T-helper 2 cell treated with Interferon-gamma antibody and Interleukin-4, amounts not matched to agents 5 μg/mL and 100 μg/mL, for 36 hours (primary cell): ENCODE measurements at regions not wholly inside any gene's neighbourhood (a gene's known extent, or its start where the extent isn't known, plus 50 kb on each side); places are given as distances from the start of the nearest gene placed in this dataset.
"Not testable (repeated sequence)": the region's sequence is repeated elsewhere in the genome, so short reads cannot be mapped to it uniquely, and the experiment has no call there.

Experiments
- DNase-seq: peaks from one replicate; pipeline ENCODE4 v3.0.0; 2021; ENCODE audit warnings: low spot score
- H3K27ac Mint-ChIP-seq: one replicate; pipeline ENCODE4 v1.8.0; 2021; ENCODE audit warnings: mild to moderate bottlenecking, mixed read lengths
- H3K27me3 Mint-ChIP-seq: one replicate; pipeline ENCODE4 v1.8.0; 2021; ENCODE audit warnings: low read depth, mixed read lengths
- H3K36me3 Mint-ChIP-seq: one replicate; pipeline ENCODE4 v1.8.0; 2021; ENCODE audit warnings: low read depth, mixed read lengths
- H3K4me1 Mint-ChIP-seq: one replicate; pipeline ENCODE4 v1.8.0; 2021; ENCODE audit warnings: low read depth, mixed read lengths
- H3K4me3 Mint-ChIP-seq: one replicate; pipeline ENCODE4 v1.8.0; 2022; ENCODE audit warnings: mild to moderate bottlenecking, moderate library complexity, mixed read lengths
- H3K9me3 Mint-ChIP-seq: one replicate; pipeline ENCODE4 v1.8.0; 2021; ENCODE audit warnings: mixed read lengths

- Mint-ChIP-seq H3K36me3 (no peaks in the 10 kb centered on the region), H3K27me3 (peaks cover 20% of the 10 kb centered on the region), H3K27ac (no peak overlapping the region), H3K4me1 (no peaks in the 10 kb centered on the region), H3K9me3 (no peaks in the 10 kb centered on the region), H3K4me3 (no peak overlapping the region)
- DNase-seq, result no peak
These were observed 130.7 kb upstream of the TSC22D2 start for GRCh38 chr3:150277444-150277843.

GRCh38 chr3:150275941-150276340 lies 132.2 kb upstream of the TSC22D2 start:
- peaks cover 12% of the 10 kb centered on the region for H3K27me3 Mint-ChIP-seq
- no peak overlapping the region for H3K27ac Mint-ChIP-seq
- no peaks in the 10 kb centered on the region for H3K36me3 Mint-ChIP-seq
- no peaks in the 10 kb centered on the region for H3K9me3 Mint-ChIP-seq
- no peak for DNase-seq
- no peak overlapping the region for H3K4me3 Mint-ChIP-seq
- no peaks in the 10 kb centered on the region for H3K4me1 Mint-ChIP-seq

GRCh38 chr3:150274372-150274771 lies 133.7 kb upstream of the TSC22D2 start:
- H3K4me1 Mint-ChIP-seq, result no peaks in the 10 kb centered on the region
- H3K27ac Mint-ChIP-seq, result no peak overlapping the region
- H3K4me3 Mint-ChIP-seq, result no peak overlapping the region
- no peaks in the 10 kb centered on the region for H3K36me3 Mint-ChIP-seq
- no peak for DNase-seq
- H3K9me3 Mint-ChIP-seq, result no peaks in the 10 kb centered on the region
- peaks cover 13% of the 10 kb centered on the region for H3K27me3 Mint-ChIP-seq

GRCh38 chr3:150273396-150273795 lies 134.7 kb upstream of the TSC22D2 start:
- Mint-ChIP-seq H3K4me1 (no peaks in the 10 kb centered on the region), H3K9me3 (no peaks in the 10 kb centered on the region), H3K4me3 (no peak overlapping the region), H3K27ac (no peak overlapping the region), H3K36me3 (no peaks in the 10 kb centered on the region), H3K27me3 (peaks cover 13% of the 10 kb centered on the region)
- DNase-seq, result no peak

- no peak for DNase-seq
- Mint-ChIP-seq H3K27me3 (peaks cover 12% of the 10 kb centered on the region), H3K36me3 (no peaks in the 10 kb centered on the region), H3K9me3 (no peaks in the 10 kb centered on the region), H3K4me1 (no peaks in the 10 kb centered on the region), H3K27ac (no peak overlapping the region), H3K4me3 (no peak overlapping the region)
These were observed 136.5 kb upstream of the TSC22D2 start for GRCh38 chr3:150271591-150271960.

GRCh38 chr3:150270883-150271590 lies 137.1 kb upstream of the TSC22D2 start:
- Mint-ChIP-seq H3K27ac (no peak overlapping the region), H3K36me3 (no peaks in the 10 kb centered on the region), H3K27me3 (peaks cover 12% of the 10 kb centered on the region), H3K4me1 (no peaks in the 10 kb centered on the region), H3K9me3 (no peaks in the 10 kb centered on the region), H3K4me3 (no peak overlapping the region)
- DNase-seq, result no peak

GRCh38 chr3:150270444-150270843 lies 137.7 kb upstream of the TSC22D2 start:
- not testable (repeated sequence) for H3K4me1 Mint-ChIP-seq, H3K4me3 Mint-ChIP-seq, H3K36me3 Mint-ChIP-seq, H3K9me3 Mint-ChIP-seq, H3K27ac Mint-ChIP-seq, DNase-seq
- H3K27me3 Mint-ChIP-seq, result peaks cover 12% of the 10 kb centered on the region

- peaks cover 12% of the 10 kb centered on the region for H3K27me3 Mint-ChIP-seq
- no peaks in the 10 kb centered on the region for H3K9me3 Mint-ChIP-seq
- H3K27ac Mint-ChIP-seq, result no peak overlapping the region
- H3K36me3 Mint-ChIP-seq, result no peaks in the 10 kb centered on the region
- H3K4me1 Mint-ChIP-seq, result no peaks in the 10 kb centered on the region
- H3K4me3 Mint-ChIP-seq, result no peak overlapping the region
- no peak for DNase-seq
These were observed 138.6 kb upstream of the TSC22D2 start for GRCh38 chr3:150269526-150269925.

GRCh38 chr3:150268426-150269391 lies 139.4 kb upstream of the TSC22D2 start:
- no peaks in the 10 kb centered on the region for H3K4me1 Mint-ChIP-seq
- no peaks in the 10 kb centered on the region for H3K9me3 Mint-ChIP-seq
- peaks cover 16% of the 10 kb centered on the region for H3K27me3 Mint-ChIP-seq
- H3K36me3 Mint-ChIP-seq, result no peaks in the 10 kb centered on the region
- no peak overlapping the region for H3K4me3 Mint-ChIP-seq
- H3K27ac Mint-ChIP-seq, result no peak overlapping the region
- no peak for DNase-seq

- H3K27ac Mint-ChIP-seq, result no peak overlapping the region
These were observed 140.8 kb upstream of the TSC22D2 start for GRCh38 chr3:150267288-150267687.

GRCh38 chr3:150265305-150265704 lies 142.8 kb upstream of the TSC22D2 start:
- Mint-ChIP-seq H3K36me3 (no peaks in the 10 kb centered on the region), H3K4me1 (no peaks in the 10 kb centered on the region), H3K9me3 (no peaks in the 10 kb centered on the region), H3K4me3 (no peak overlapping the region), H3K27me3 (peaks cover 10% of the 10 kb centered on the region), H3K27ac (no peak overlapping the region)
- no peak for DNase-seq

More at GRCh38 chr3:150267288-150267687, 140.8 kb upstream of the TSC22D2 start:
- Mint-ChIP-seq H3K9me3 (no peaks in the 10 kb centered on the region), H3K27me3 (peaks cover 13% of the 10 kb centered on the region), H3K4me3 (no peak overlapping the region), H3K36me3 (no peaks in the 10 kb centered on the region), H3K4me1 (no peaks in the 10 kb centered on the region)
- DNase-seq, result no peak

GRCh38 chr3:150264561-150265279 lies 143.4 kb upstream of the TSC22D2 start:
- Mint-ChIP-seq H3K4me1 (no peaks in the 10 kb centered on the region), H3K9me3 (no peaks in the 10 kb centered on the region), H3K36me3 (no peaks in the 10 kb centered on the region), H3K27me3 (peaks cover 10% of the 10 kb centered on the region), H3K27ac (no peak overlapping the region), H3K4me3 (no peak overlapping the region)
- DNase-seq, result no peak

GRCh38 chr3:150261958-150262357 lies 146.1 kb upstream of the TSC22D2 start:
- no peak for DNase-seq
- H3K9me3 Mint-ChIP-seq, result no peaks in the 10 kb centered on the region
- no peaks in the 10 kb centered on the region for H3K36me3 Mint-ChIP-seq
- no peak overlapping the region for H3K27ac Mint-ChIP-seq
- peaks cover 7% of the 10 kb centered on the region for H3K27me3 Mint-ChIP-seq
- no peaks in the 10 kb centered on the region for H3K4me1 Mint-ChIP-seq
- no peak overlapping the region for H3K4me3 Mint-ChIP-seq

GRCh38 chr3:150261418-150261817 lies 146.7 kb upstream of the TSC22D2 start:
- no peaks in the 10 kb centered on the region for H3K9me3 Mint-ChIP-seq
- H3K36me3 Mint-ChIP-seq, result no peaks in the 10 kb centered on the region
- DNase-seq, result no peak
- no peak overlapping the region for H3K27ac Mint-ChIP-seq
- no peak overlapping the region for H3K4me3 Mint-ChIP-seq
- H3K4me1 Mint-ChIP-seq, result no peaks in the 10 kb centered on the region
- peaks cover 7% of the 10 kb centered on the region for H3K27me3 Mint-ChIP-seq
